ENCODE measurements at regions not wholly inside any gene's neighbourhood (a gene's known extent, or its start where the extent isn't known, plus 50 kb on each side); places are given as distances from the start of the nearest gene placed in this dataset.
"Not testable (repeated sequence)": the region's sequence is repeated elsewhere in the genome, so short reads cannot be mapped to it uniquely, and the experiment has no call there.

GRCh38 chr3:25844891-25845290 lies 55.0 kb downstream of the OXSM start:
- ChIA-PET POLR2A (no interaction called here), CTCF (interaction anchor here (1.4 to 3.7 kb wide), 3 partner anchors 9 to 20 kb away, joined by 4 to 36 read pairs (median 5); no protein-coding TSS in a partner anchor)
- no peak for TF ChIP-seq CTCF (IDR thresholded peaks at IDR 0.05; ENCODE audit: control extremely low read depth, extremely low read depth, low read depth, missing control alignments)
- DNase-seq (ENCODE audit: extremely low spot score) = no peak

GRCh38 chr3:25846282-25846681 lies 56.4 kb downstream of the OXSM start:
- ChIA-PET POLR2A (no interaction called here), CTCF (interaction anchor here (0.8 to 3.7 kb wide), 6 partner anchors 10 to 867 kb away, joined by 3 to 36 read pairs (median 4); no protein-coding TSS in a partner anchor)

GRCh38 chr3:25849091-25849490 lies 59.2 kb downstream of the OXSM start:
- ChIA-PET CTCF (interaction anchor here (1.5 kb wide), 1 partner anchor 11 kb away, joined by 5 read pairs; no protein-coding TSS in a partner anchor), POLR2A (no interaction called here)
- TF ChIP-seq CTCF (IDR thresholded peaks at IDR 0.05; ENCODE audit: control extremely low read depth, extremely low read depth, low read depth, missing control alignments) = no peak
- no peak for DNase-seq (ENCODE audit: extremely low spot score)

More at GRCh38 chr3:25846282-25846681, 56.4 kb downstream of the OXSM start:
- DNase-seq (ENCODE audit: extremely low spot score) = no peak
- TF ChIP-seq CTCF (IDR thresholded peaks at IDR 0.05; ENCODE audit: control extremely low read depth, extremely low read depth, low read depth, missing control alignments) = no peak

- CTCF ChIA-PET = interaction anchor here (0.7 to 1.5 kb wide), 3 partner anchors 10 to 19 kb away, joined by 3 to 5 read pairs (median 3); no protein-coding TSS in a partner anchor
- no peak for DNase-seq (ENCODE audit: extremely low spot score)
- no peak for TF ChIP-seq CTCF (IDR thresholded peaks at IDR 0.05; ENCODE audit: control extremely low read depth, extremely low read depth, low read depth, missing control alignments)
- POLR2A ChIA-PET = no interaction called here
Measured at GRCh38 chr3:25849641-25850385, 59.9 kb downstream of the OXSM start.

GRCh38 chr3:25851693-25852259 lies 61.9 kb downstream of the OXSM start:
- CTCF ChIA-PET = interaction anchor here (0.9 to 6.8 kb wide), 2 partner anchors 11 to 204 kb away, joined by 3 to 96 read pairs; no protein-coding TSS in a partner anchor
- DNase-seq (ENCODE audit: extremely low spot score); POLR2A ChIA-PET: not testable (repeated sequence)

GRCh38 chr3:25854214-25854613 lies 64.3 kb downstream of the OXSM start:
- TF ChIP-seq CTCF (IDR thresholded peaks at IDR 0.05; ENCODE audit: control extremely low read depth, extremely low read depth, low read depth, missing control alignments) = no peak
- no peak for DNase-seq (ENCODE audit: extremely low spot score)
- CTCF ChIA-PET = interaction anchor here (1.1 to 6.8 kb wide), 11 partner anchors 8 to 206 kb away, joined by 3 to 96 read pairs (median 6); partner anchors contain the start of gene OXSM
- POLR2A ChIA-PET = interaction anchor here (0.5 to 0.8 kb wide), 2 partner anchors 11 to 73 kb away, joined by 3 read pairs; no protein-coding TSS in a partner anchor
